D341Med (cell line): ENCODE measurements at regions not wholly inside any gene's neighbourhood (a gene's known extent, or its start where the extent isn't known, plus 50 kb on each side); places are given as distances from the start of the nearest gene placed in this dataset.
A peak's percentile ranks its signal among the peaks of the same experiment; 100 is the strongest.

Source experiments
- DNase-seq: peaks from one replicate; pipeline ENCODE4 v3.0.0; 2012; ENCODE audit warnings: low spot score

GRCh38 chr3:104564045-104564643 is 802.6 kb upstream of the ALCAM start:
- DNase-seq, result no peak

GRCh38 chr3:104566054-104566453 is 800.7 kb upstream of the ALCAM start:
- DNase-seq, result no peak

- DNase-seq, result no peak
These were observed 791.1 kb upstream of the ALCAM start for GRCh38 chr3:104575634-104576033.

- DNase-seq, result no peak
These were observed 788.2 kb upstream of the ALCAM start for GRCh38 chr3:104578558-104578957.

GRCh38 chr3:104582092-104582491 is 784.6 kb upstream of the ALCAM start:
- DNase-seq, result no peak

GRCh38 chr3:104584682-104585081 is 782.0 kb upstream of the ALCAM start:
- no peak for DNase-seq

GRCh38 chr3:104586344-104586743 is 780.4 kb upstream of the ALCAM start:
- DNase-seq, result no peak

- DNase-seq, result no peak
These were observed 778.3 kb upstream of the ALCAM start for GRCh38 chr3:104588442-104588841.

- no peak for DNase-seq
These were observed 774.9 kb upstream of the ALCAM start for GRCh38 chr3:104591776-104592175.

- DNase-seq, result no peak
These were observed 772.2 kb upstream of the ALCAM start for GRCh38 chr3:104594491-104594890.

GRCh38 chr3:104596054-104596453 is 770.7 kb upstream of the ALCAM start:
- no peak for DNase-seq

- DNase-seq, result peak; percentile 59
These were observed 770.2 kb upstream of the ALCAM start for GRCh38 chr3:104596551-104596950.

GRCh38 chr3:104598848-104599511 is 767.7 kb upstream of the ALCAM start:
- DNase-seq, result no peak

- DNase-seq, result peak; percentile 24
These were observed 762.2 kb upstream of the ALCAM start for GRCh38 chr3:104604326-104605010.

GRCh38 chr3:104606812-104607211 is 759.9 kb upstream of the ALCAM start:
- DNase-seq, result no peak

GRCh38 chr3:104610730-104611652 is 755.7 kb upstream of the ALCAM start:
- no peak for DNase-seq

- DNase-seq, result no peak
These were observed 754.5 kb upstream of the ALCAM start for GRCh38 chr3:104612218-104612617.

- no peak for DNase-seq
These were observed 752.1 kb upstream of the ALCAM start for GRCh38 chr3:104614564-104614963.

- DNase-seq, result peak; percentile 56
These were observed 738.4 kb upstream of the ALCAM start for GRCh38 chr3:104628185-104628789.

GRCh38 chr3:104629038-104629437 is 737.7 kb upstream of the ALCAM start:
- DNase-seq, result no peak

GRCh38 chr3:104631254-104631653 is 735.5 kb upstream of the ALCAM start:
- DNase-seq, result no peak

- no peak for DNase-seq
These were observed 734.2 kb upstream of the ALCAM start for GRCh38 chr3:104632521-104632920.
